ENCODE measurements at regions not wholly inside any gene's neighbourhood (a gene's known extent, or its start where the extent isn't known, plus 50 kb on each side); places are given as distances from the start of the nearest gene placed in this dataset.

- DNase-seq (no peak), ATAC-seq (no peak)
- intact Hi-C loops (cut with DNase I, micrococcal nuclease): no loop called here
- Histone ChIP-seq H3K4me1 (ENCODE audit: low read depth) (no peaks in the 10 kb centered on the region), H3K9me3 (no peaks in the 10 kb centered on the region), H3K4me3 (no peak overlapping the region), H3K36me3 (ENCODE audit: low read depth) (no peaks in the 10 kb centered on the region)
- no peak for TF ChIP-seq CTCF (IDR thresholded peaks at IDR 0.05)
Measured at GRCh38 chr7:91408388-91409154, 144.3 kb downstream of the FZD1 start.

- intact Hi-C loops (cut with DNase I, micrococcal nuclease): no loop called here
Measured at GRCh38 chr7:91411060-91411459, 146.8 kb downstream of the FZD1 start.

GRCh38 chr7:91412298-91412697 is 148.1 kb downstream of the FZD1 start:
- TF ChIP-seq CTCF (IDR thresholded peaks at IDR 0.05): no peak

More at GRCh38 chr7:91411060-91411459, 146.8 kb downstream of the FZD1 start:
- H3K4me1 ChIP-seq (ENCODE audit: low read depth): no peaks in the 10 kb centered on the region
- DNase-seq: no peak
- no peak overlapping the region for H3K4me3 ChIP-seq
- no peaks in the 10 kb centered on the region for H3K9me3 ChIP-seq
- H3K36me3 ChIP-seq (ENCODE audit: low read depth): no peaks in the 10 kb centered on the region
- ATAC-seq: no peak
- no peak for TF ChIP-seq CTCF (IDR thresholded peaks at IDR 0.05)

GRCh38 chr7:91414734-91415133 is 150.5 kb downstream of the FZD1 start:
- intact Hi-C loops (cut with DNase I, micrococcal nuclease): no loop called here
- Histone ChIP-seq H3K4me3 (no peak overlapping the region), H3K9me3 (no peaks in the 10 kb centered on the region), H3K36me3 (ENCODE audit: low read depth) (no peaks in the 10 kb centered on the region), H3K4me1 (ENCODE audit: low read depth) (no peaks in the 10 kb centered on the region)
- TF ChIP-seq CTCF (IDR thresholded peaks at IDR 0.05): no peak
- ATAC-seq (no peak), DNase-seq (no peak)

More at GRCh38 chr7:91412298-91412697, 148.1 kb downstream of the FZD1 start:
- Histone ChIP-seq H3K9me3 (no peaks in the 10 kb centered on the region), H3K4me3 (no peak overlapping the region), H3K4me1 (ENCODE audit: low read depth) (no peaks in the 10 kb centered on the region), H3K36me3 (ENCODE audit: low read depth) (no peaks in the 10 kb centered on the region)
- no peak for ATAC-seq
- intact Hi-C loops (cut with DNase I, micrococcal nuclease): no loop called here
- no peak for DNase-seq

GRCh38 chr7:91416155-91416865 is 152.1 kb downstream of the FZD1 start:
- H3K4me1 ChIP-seq (ENCODE audit: low read depth): no peaks in the 10 kb centered on the region
- ATAC-seq (no peak), DNase-seq (no peak)
- intact Hi-C loops (cut with DNase I, micrococcal nuclease): no loop called here
- H3K9me3 ChIP-seq: no peaks in the 10 kb centered on the region
- no peak overlapping the region for H3K4me3 ChIP-seq
- no peaks in the 10 kb centered on the region for H3K36me3 ChIP-seq (ENCODE audit: low read depth)
- TF ChIP-seq CTCF (IDR thresholded peaks at IDR 0.05): no peak
